NCI-H187 treated with DMSO at 0.1 percent for 48 hours (cell line): ENCODE measurements at regions not wholly inside any gene's neighbourhood (a gene's known extent, or its start where the extent isn't known, plus 50 kb on each side); places are given as distances from the start of the nearest gene placed in this dataset.
"Not testable (repeated sequence)": the region's sequence is repeated elsewhere in the genome, so short reads cannot be mapped to it uniquely, and the experiment has no call there.

Experiments
- DNase-seq: peaks from one replicate; lab custom pipeline; 2025; lab: John Stamatoyannopoulos, UW

GRCh38 chr4:85018983-85019382 is 52.5 kb upstream of the WDFY3 start:
- no peak for DNase-seq

GRCh38 chr4:85019411-85019810 is 52.9 kb upstream of the WDFY3 start:
- DNase-seq = no peak

- DNase-seq = no peak
Observed at GRCh38 chr4:85024671-85025070, 58.2 kb upstream of the WDFY3 start.

- DNase-seq = peak; percentile 56
Observed at GRCh38 chr4:85028910-85029309, 62.4 kb upstream of the WDFY3 start.

- DNase-seq = no peak
Observed at GRCh38 chr4:85029453-85029852, 63.0 kb upstream of the WDFY3 start.

- no peak for DNase-seq
Observed at GRCh38 chr4:85030156-85030555, 63.7 kb upstream of the WDFY3 start.

GRCh38 chr4:85033838-85034237 is 67.3 kb upstream of the WDFY3 start:
- DNase-seq = not testable (repeated sequence)

- no peak for DNase-seq
Observed at GRCh38 chr4:85039526-85039925, 73.0 kb upstream of the WDFY3 start.

GRCh38 chr4:85043812-85044496 is 77.5 kb upstream of the WDFY3 start:
- DNase-seq = not testable (repeated sequence)

- no peak for DNase-seq
Observed at GRCh38 chr4:85050736-85051135, 84.2 kb upstream of the WDFY3 start.

- no peak for DNase-seq
Observed at GRCh38 chr4:85051526-85051925, 85.0 kb upstream of the WDFY3 start.

GRCh38 chr4:85054925-85055324 is 88.4 kb upstream of the WDFY3 start:
- DNase-seq = not testable (repeated sequence)

GRCh38 chr4:85058551-85058950 is 92.1 kb upstream of the WDFY3 start:
- DNase-seq = no peak

GRCh38 chr4:85061974-85062373 is 95.5 kb upstream of the WDFY3 start:
- DNase-seq = no peak

- DNase-seq = no peak
Observed at GRCh38 chr4:85062466-85062865, 96.0 kb upstream of the WDFY3 start.

GRCh38 chr4:85067342-85067741 is 100.9 kb upstream of the WDFY3 start:
- no peak for DNase-seq

- no peak for DNase-seq
Observed at GRCh38 chr4:85078016-85078415, 111.5 kb upstream of the WDFY3 start.

- no peak for DNase-seq
Observed at GRCh38 chr4:85081196-85081595, 114.7 kb upstream of the WDFY3 start.

GRCh38 chr4:85084371-85085094 is 118.0 kb upstream of the WDFY3 start:
- DNase-seq = peak; percentile 15

GRCh38 chr4:85086721-85087120 is 120.2 kb upstream of the WDFY3 start:
- DNase-seq = no peak

- peak; percentile 13 for DNase-seq
Observed at GRCh38 chr4:85092536-85092935, 126.0 kb upstream of the WDFY3 start.

- DNase-seq = no peak
Observed at GRCh38 chr4:85092943-85093342, 126.5 kb upstream of the WDFY3 start.

- DNase-seq = no peak
Observed at GRCh38 chr4:85094735-85095134, 128.2 kb upstream of the WDFY3 start.

- DNase-seq = no peak
Observed at GRCh38 chr4:85102606-85103005, 136.1 kb upstream of the WDFY3 start.
